Left ventricle myocardium inferior (tissue), 1 donor: ENCODE measurements at regions not wholly inside any gene's neighbourhood (a gene's known extent, or its start where the extent isn't known, plus 50 kb on each side); places are given as distances from the start of the nearest gene placed in this dataset.

ENCODE experiments used
- DNase-seq: peaks from one replicate; pipeline ENCODE4 v3.0.0-alpha.2; 2020
- H3K27ac ChIP-seq: fragments of 200-600 bp; replicated peaks from 2 replicates; pipeline ENCODE4 v1.8.0; 2021
- H3K27me3 ChIP-seq: fragments of 200-600 bp; 2 replicates; pipeline ENCODE4 v1.8.0; 2021; ENCODE audit warnings: low read depth
- H3K36me3 ChIP-seq: fragments of 200-600 bp; 2 replicates; pipeline ENCODE4 v1.8.0; 2021
- H3K4me1 ChIP-seq: fragments of 200-600 bp; 2 replicates; pipeline ENCODE4 v1.8.0; 2021
- H3K4me3 ChIP-seq: fragments of 200-600 bp; 2 replicates; pipeline ENCODE4 v1.8.0; 2021; ENCODE audit warnings: mild to moderate bottlenecking, moderate library complexity
- H3K9me3 ChIP-seq: fragments of 200-600 bp; replicated peaks from 2 replicates; pipeline ENCODE4 v1.8.0; 2021
- CTCF ChIP-seq: fragments of 200-600 bp; IDR thresholded peaks from 2 replicates; pipeline ENCODE4 v1.8.0; 2021; ENCODE audit warnings: antibody characterized with exemption, mild to moderate bottlenecking, borderline replicate concordance
- intact Hi-C: fragments of 100-400 bp; cut with micrococcal nuclease; formaldehyde crosslinking; loops from one replicate; pipeline ENCODE4 v1.11.0; 2022
- donor health status: DM: no; HTN: yes; CAD: no; lungs with severe emphysema.

GRCh38 chr12:127448906-127449305 lies 818.1 kb upstream of the TMEM132C start:
- TF ChIP-seq CTCF, result no peak
- Histone ChIP-seq H3K9me3 (no peaks in the 10 kb centered on the region), H3K27me3 (peaks cover 47% of the 10 kb centered on the region), H3K27ac (no peak overlapping the region), H3K36me3 (no peaks in the 10 kb centered on the region), H3K4me3 (no peak overlapping the region), H3K4me1 (no peaks in the 10 kb centered on the region)
- no peak for DNase-seq
- intact Hi-C loops, result no loop called here

GRCh38 chr12:127450826-127451225 lies 816.1 kb upstream of the TMEM132C start:
- Histone ChIP-seq H3K4me3 (no peak overlapping the region), H3K36me3 (no peaks in the 10 kb centered on the region), H3K27ac (no peak overlapping the region), H3K4me1 (peaks cover 3% of the 10 kb centered on the region), H3K9me3 (no peaks in the 10 kb centered on the region), H3K27me3 (peaks cover 66% of the 10 kb centered on the region)
- DNase-seq, result no peak
- no peak for TF ChIP-seq CTCF
- intact Hi-C loops, result no loop called here

- peaks cover 87% of the 10 kb centered on the region for H3K27me3 ChIP-seq
Measured at GRCh38 chr12:127455347-127456265, 811.4 kb upstream of the TMEM132C start.

GRCh38 chr12:127457726-127458125 lies 809.2 kb upstream of the TMEM132C start:
- Histone ChIP-seq H3K4me1 (peaks cover 4% of the 10 kb centered on the region), H3K4me3 (no peak overlapping the region), H3K27me3 (peaks cover 85% of the 10 kb centered on the region), H3K27ac (no peak overlapping the region), H3K9me3 (no peaks in the 10 kb centered on the region), H3K36me3 (no peaks in the 10 kb centered on the region)
- DNase-seq, result no peak
- intact Hi-C loops, result no loop called here
- TF ChIP-seq CTCF, result no peak

More at GRCh38 chr12:127455347-127456265, 811.4 kb upstream of the TMEM132C start:
- peaks cover 4% of the 10 kb centered on the region for H3K4me1 ChIP-seq
- intact Hi-C loops, result no loop called here
- no peak for TF ChIP-seq CTCF
- no peaks in the 10 kb centered on the region for H3K36me3 ChIP-seq
- H3K4me3 ChIP-seq, result peak overlapping the region; percentile 17
- DNase-seq, result no peak
- H3K9me3 ChIP-seq, result no peaks in the 10 kb centered on the region
- H3K27ac ChIP-seq, result no peak overlapping the region

GRCh38 chr12:127459166-127459565 lies 807.8 kb upstream of the TMEM132C start:
- Histone ChIP-seq H3K27me3 (peaks cover 83% of the 10 kb centered on the region), H3K9me3 (no peaks in the 10 kb centered on the region), H3K36me3 (no peaks in the 10 kb centered on the region), H3K4me3 (no peak overlapping the region), H3K27ac (no peak overlapping the region), H3K4me1 (peaks cover 4% of the 10 kb centered on the region)
- no peak for TF ChIP-seq CTCF
- intact Hi-C loops, result no loop called here
- DNase-seq, result no peak
